A549 (cell line): ENCODE measurements at regions not wholly inside any gene's neighbourhood (a gene's known extent, or its start where the extent isn't known, plus 50 kb on each side); places are given as distances from the start of the nearest gene placed in this dataset.

Experiments used
- CHD4 ChIP-seq: fragments of 200-600 bp; sonication (generic); IDR thresholded peaks from 2 replicates; pipeline ENCODE4 v1.6.1; 2016; ENCODE audit warnings: antibody characterized with exemption, mild to moderate bottlenecking, borderline replicate concordance
- EP300 ChIP-seq, 2 experiments: fragments of >200 bp; sonication (Bioruptor Twin); formaldehyde crosslinking; IDR thresholded peaks; 2 replicates in 1 of 2; 3 replicates in 1 of 2; pipeline ENCODE4 v1.6.1; 2016 to 2017
- HEYL ChIP-seq: fragments of 250-450 bp; sonication (Bioruptor Pico); IDR thresholded peaks from 2 replicates; pipeline ENCODE4 v1.8.0; 2021; ENCODE audit warnings: mild to moderate bottlenecking, moderate library complexity
- POLR2A ChIP-seq: IDR thresholded peaks from 2 replicates; pipeline ENCODE4 v1.6.1; 2012; ENCODE audit warnings: mild to moderate bottlenecking, low read length
- RAD21 ChIP-seq, 2 experiments: fragments of >200 bp in 1 of 2; sonication (Bioruptor Twin) in 1 of 2; formaldehyde crosslinking in 1 of 2; IDR thresholded peaks in 1 of 2; conservative IDR thresholded peaks in 1 of 2; 2 replicates in 1 of 2; 3 replicates in 1 of 2; pipeline ENCODE4 v1.6.1; 2012 to 2018; ENCODE audit warnings: inconsistent platforms in 1 of 2
- RFX5 ChIP-seq: fragments of 450-650 bp; IDR thresholded peaks from 2 replicates; pipeline ENCODE4 v1.7.1; 2014; ENCODE audit warnings: antibody characterized with exemption, mild to moderate bottlenecking, moderate library complexity
- RNF2 ChIP-seq: fragments of 200-600 bp; sonication (generic); IDR thresholded peaks from 2 replicates; pipeline ENCODE4 v1.6.1; 2016; ENCODE audit warnings: low read depth, mild to moderate bottlenecking, antibody characterized with exemption, moderate library complexity, borderline replicate concordance
- SMC3 ChIP-seq: fragments of >200 bp; sonication (Bioruptor Twin); formaldehyde crosslinking; IDR thresholded peaks from 3 replicates; pipeline ENCODE4 v1.6.1; 2018; ENCODE audit warnings: inconsistent platforms
- TF ChIP-seq, protein P1 (sequence below): fragments of >200 bp; sonication (Bioruptor Twin); formaldehyde crosslinking; IDR thresholded peaks from 3 replicates; pipeline ENCODE4 v1.5.1; 2016
- TF ChIP-seq, protein P2 (sequence below): fragments of >200 bp; sonication (Bioruptor Twin); formaldehyde crosslinking; IDR thresholded peaks from 3 replicates; pipeline ENCODE4 v1.6.1; 2016

DNA sequence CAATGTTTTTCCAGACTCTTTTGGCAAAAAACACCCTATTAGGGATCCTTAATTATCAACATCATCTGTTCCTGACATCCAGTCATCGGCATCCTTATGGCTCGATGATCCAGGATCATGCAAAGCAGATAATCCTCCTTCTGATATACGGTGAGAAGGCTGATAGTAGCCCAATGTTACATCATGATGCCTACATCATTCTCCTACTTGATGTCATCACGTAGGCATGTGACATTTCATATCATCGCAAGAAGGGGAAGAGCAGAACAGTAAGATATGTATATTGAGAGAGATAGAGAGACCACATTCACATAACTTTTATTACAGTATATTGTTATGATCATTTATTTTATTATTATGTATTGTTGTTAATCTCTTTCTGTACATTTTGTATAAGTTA is 168.6 kb downstream of the ADAMTS15 start:
- TF ChIP-seq, protein P1, sequence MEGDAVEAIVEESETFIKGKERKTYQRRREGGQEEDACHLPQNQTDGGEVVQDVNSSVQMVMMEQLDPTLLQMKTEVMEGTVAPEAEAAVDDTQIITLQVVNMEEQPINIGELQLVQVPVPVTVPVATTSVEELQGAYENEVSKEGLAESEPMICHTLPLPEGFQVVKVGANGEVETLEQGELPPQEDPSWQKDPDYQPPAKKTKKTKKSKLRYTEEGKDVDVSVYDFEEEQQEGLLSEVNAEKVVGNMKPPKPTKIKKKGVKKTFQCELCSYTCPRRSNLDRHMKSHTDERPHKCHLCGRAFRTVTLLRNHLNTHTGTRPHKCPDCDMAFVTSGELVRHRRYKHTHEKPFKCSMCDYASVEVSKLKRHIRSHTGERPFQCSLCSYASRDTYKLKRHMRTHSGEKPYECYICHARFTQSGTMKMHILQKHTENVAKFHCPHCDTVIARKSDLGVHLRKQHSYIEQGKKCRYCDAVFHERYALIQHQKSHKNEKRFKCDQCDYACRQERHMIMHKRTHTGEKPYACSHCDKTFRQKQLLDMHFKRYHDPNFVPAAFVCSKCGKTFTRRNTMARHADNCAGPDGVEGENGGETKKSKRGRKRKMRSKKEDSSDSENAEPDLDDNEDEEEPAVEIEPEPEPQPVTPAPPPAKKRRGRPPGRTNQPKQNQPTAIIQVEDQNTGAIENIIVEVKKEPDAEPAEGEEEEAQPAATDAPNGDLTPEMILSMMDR: no peak
- TF ChIP-seq RFX5: no peak
- TF ChIP-seq, protein P2, sequence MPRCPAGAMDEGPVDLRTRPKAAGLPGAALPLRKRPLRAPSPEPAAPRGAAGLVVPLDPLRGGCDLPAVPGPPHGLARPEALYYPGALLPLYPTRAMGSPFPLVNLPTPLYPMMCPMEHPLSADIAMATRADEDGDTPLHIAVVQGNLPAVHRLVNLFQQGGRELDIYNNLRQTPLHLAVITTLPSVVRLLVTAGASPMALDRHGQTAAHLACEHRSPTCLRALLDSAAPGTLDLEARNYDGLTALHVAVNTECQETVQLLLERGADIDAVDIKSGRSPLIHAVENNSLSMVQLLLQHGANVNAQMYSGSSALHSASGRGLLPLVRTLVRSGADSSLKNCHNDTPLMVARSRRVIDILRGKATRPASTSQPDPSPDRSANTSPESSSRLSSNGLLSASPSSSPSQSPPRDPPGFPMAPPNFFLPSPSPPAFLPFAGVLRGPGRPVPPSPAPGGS: no peak
- no peak for TF ChIP-seq EP300 (IDR thresholded peaks at IDR 0.05)
- no peak for TF ChIP-seq SMC3
- TF ChIP-seq RNF2: no peak
- no peak for TF ChIP-seq HEYL (CRISPR knock-in tag)
- no peak for TF ChIP-seq CHD4
- no peak for TF ChIP-seq RAD21 (conservative IDR thresholded peaks at IDR 0.05 in 1 of 2, IDR thresholded peaks at IDR 0.05 in 1 of 2)
- no peak for TF ChIP-seq POLR2A
